ENCODE measurements at regions not wholly inside any gene's neighbourhood (a gene's known extent, or its start where the extent isn't known, plus 50 kb on each side); places are given as distances from the start of the nearest gene placed in this dataset.

- TF ChIP-seq EZH2 (IDR thresholded peaks at IDR 0.05; ENCODE audit: low read length, unreplicated experiment) (no peak), EZH2phosphoT487 (IDR thresholded peaks at IDR 0.05; ENCODE audit: borderline replicate concordance, low read length) (no peak)
- TF ChIP-seq, protein P1, sequence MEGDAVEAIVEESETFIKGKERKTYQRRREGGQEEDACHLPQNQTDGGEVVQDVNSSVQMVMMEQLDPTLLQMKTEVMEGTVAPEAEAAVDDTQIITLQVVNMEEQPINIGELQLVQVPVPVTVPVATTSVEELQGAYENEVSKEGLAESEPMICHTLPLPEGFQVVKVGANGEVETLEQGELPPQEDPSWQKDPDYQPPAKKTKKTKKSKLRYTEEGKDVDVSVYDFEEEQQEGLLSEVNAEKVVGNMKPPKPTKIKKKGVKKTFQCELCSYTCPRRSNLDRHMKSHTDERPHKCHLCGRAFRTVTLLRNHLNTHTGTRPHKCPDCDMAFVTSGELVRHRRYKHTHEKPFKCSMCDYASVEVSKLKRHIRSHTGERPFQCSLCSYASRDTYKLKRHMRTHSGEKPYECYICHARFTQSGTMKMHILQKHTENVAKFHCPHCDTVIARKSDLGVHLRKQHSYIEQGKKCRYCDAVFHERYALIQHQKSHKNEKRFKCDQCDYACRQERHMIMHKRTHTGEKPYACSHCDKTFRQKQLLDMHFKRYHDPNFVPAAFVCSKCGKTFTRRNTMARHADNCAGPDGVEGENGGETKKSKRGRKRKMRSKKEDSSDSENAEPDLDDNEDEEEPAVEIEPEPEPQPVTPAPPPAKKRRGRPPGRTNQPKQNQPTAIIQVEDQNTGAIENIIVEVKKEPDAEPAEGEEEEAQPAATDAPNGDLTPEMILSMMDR (conservative IDR thresholded peaks at IDR 0.05; ENCODE audit: low read depth, low read length), result no peak
Measured at GRCh38 chr5:90071656-90072055, 337.9 kb downstream of the CETN3 start.

Measured in PC-3 (cell line).